Left forelimb (tissue), 1 donor: ENCODE measurements at regions not wholly inside any gene's neighbourhood (a gene's known extent, or its start where the extent isn't known, plus 50 kb on each side); places are given as distances from the start of the nearest gene placed in this dataset.

Source experiments
- DNase-seq: peaks from one replicate; pipeline ENCODE4 v3.0.0-alpha.2; 2018; ENCODE audit warnings: low spot score

GRCh38 chr14:101209594-101209993 is 306.1 kb upstream of the RTL1 start:
- DNase-seq = no peak

GRCh38 chr14:101215266-101215665 is 311.7 kb upstream of the RTL1 start:
- DNase-seq = peak; percentile 22

GRCh38 chr14:101215927-101216326 is 312.4 kb upstream of the RTL1 start:
- peak; percentile 60 for DNase-seq

- DNase-seq = peak; percentile 25
These were observed 313.0 kb upstream of the RTL1 start for GRCh38 chr14:101216366-101217079.

GRCh38 chr14:101217080-101217463 is 313.6 kb upstream of the RTL1 start:
- peak; percentile 18 for DNase-seq

- DNase-seq = peak; percentile 8
These were observed 314.3 kb upstream of the RTL1 start for GRCh38 chr14:101217616-101218371.

- peak; percentile 47 for DNase-seq
These were observed 316.6 kb upstream of the RTL1 start for GRCh38 chr14:101219896-101220703.

- peak; percentile 46 for DNase-seq
These were observed 317.5 kb upstream of the RTL1 start for GRCh38 chr14:101220921-101221510.

GRCh38 chr14:101221549-101222160 is 318.1 kb upstream of the RTL1 start:
- peak; percentile 47 for DNase-seq

- peak; percentile 62 for DNase-seq
These were observed 319.0 kb upstream of the RTL1 start for GRCh38 chr14:101222362-101223070.

GRCh38 chr14:101223127-101223526 is 319.6 kb upstream of the RTL1 start:
- DNase-seq = peak; percentile 33

GRCh38 chr14:101223561-101224162 is 320.1 kb upstream of the RTL1 start:
- peak; percentile 55 for DNase-seq

- DNase-seq = peak; percentile 74
These were observed 321.0 kb upstream of the RTL1 start for GRCh38 chr14:101224356-101225156.

- peak; percentile 71 for DNase-seq
These were observed 321.9 kb upstream of the RTL1 start for GRCh38 chr14:101225157-101226152.

GRCh38 chr14:101226265-101226602 is 322.7 kb upstream of the RTL1 start:
- DNase-seq = no peak

GRCh38 chr14:101226603-101227425 is 323.3 kb upstream of the RTL1 start:
- DNase-seq = peak; percentile 70
